Esophagus squamous epithelium (tissue), 5 donors: ENCODE measurements at regions not wholly inside any gene's neighbourhood (a gene's known extent, or its start where the extent isn't known, plus 50 kb on each side); places are given as distances from the start of the nearest gene placed in this dataset.

Source experiments
- DNase-seq: peaks from one replicate; lab custom pipeline; 2025; lab: John Stamatoyannopoulos, UW
- H3K27ac ChIP-seq, 4 donors: fragments of 200-600 bp; sonication (generic); one replicate each; pipeline ENCODE4 v1.5.1; 2016 to 2019; ENCODE audit warnings: mild to moderate bottlenecking in 1 of 4
- H3K27me3 ChIP-seq, 4 donors: fragments of 200-600 bp; sonication (generic); 1 replicate in 3 of 4; 2 replicates in 1 of 4; pipeline versions ENCODE4 v1.5.1 to v1.6.0; 2017 to 2021; ENCODE audit warnings: antibody characterized with exemption in 1 of 4
- H3K36me3 ChIP-seq, 3 donors: fragments of 200-600 bp; sonication (generic); one replicate each; pipeline ENCODE4 v1.5.1; 2016 to 2019
- H3K4me1 ChIP-seq, 3 donors: fragments of 200-600 bp; sonication (generic); one replicate each; pipeline ENCODE4 v1.5.1; 2017 to 2019
- H3K4me3 ChIP-seq, 4 donors: fragments of 200-600 bp; sonication (generic); 1 replicate in 3 of 4; 2 replicates in 1 of 4; pipeline ENCODE4 v1.5.1; 2016 to 2019; ENCODE audit warnings: mild to moderate bottlenecking in 2 of 4, moderate library complexity in 1 of 4
- H3K9me3 ChIP-seq, 3 donors: fragments of 200-600 bp; sonication (generic); one replicate each; pipeline ENCODE4 v1.5.1; 2016 to 2019
- CTCF ChIP-seq, 6 experiments: fragments of 450-650 bp in 4 of 6; fragments of 200-600 bp in 2 of 6; sonication (generic) in 2 of 6; IDR thresholded peaks; one replicate each; pipeline ENCODE4 v1.5.1; 2016 to 2019; ENCODE audit warnings: antibody characterized with exemption in 6 of 6, mild to moderate bottlenecking in 4 of 6, moderate library complexity in 4 of 6
- POLR2A ChIP-seq, 4 donors: fragments of 450-650 bp; IDR thresholded peaks; one replicate each; pipeline ENCODE4 v1.6.1; 2017; ENCODE audit warnings: antibody characterized with exemption in 4 of 4, mild to moderate bottlenecking in 4 of 4, moderate library complexity in 3 of 4
- WGBS, 2 donors: methylation state at CpG; one replicate each; pipeline ENCODE4 v1.1.5; 2018; 5-methylcytosine and 5-hydroxymethylcytosine counted together
- intact Hi-C: fragments of 100-400 bp; cut with DNase I; formaldehyde crosslinking; loops from one replicate; pipeline ENCODE4 v1.15.0; 2022
- donor health status: DM: yes; HTN: yes; CAD: no.

GRCh38 chr5:171688696-171689495, 96.7 kb upstream of the SMIM23 start:
- H3K27me3 ChIP-seq = no peaks in the 10 kb centered on the region
- no peak overlapping the region for H3K4me3 ChIP-seq
- H3K36me3 ChIP-seq = no peaks in the 10 kb centered on the region
- intact Hi-C loops = no loop called here
- H3K4me1 ChIP-seq = no peaks in the 10 kb centered on the region
- H3K9me3 ChIP-seq = no peaks in the 10 kb centered on the region
- 83 to 85% methylated on average over 3 to 6 of the region's 11 CpGs for WGBS, 2 donors
- H3K27ac ChIP-seq = no peak overlapping the region
- TF ChIP-seq POLR2A (IDR thresholded peaks at IDR 0.05) = no peak
- TF ChIP-seq CTCF (IDR thresholded peaks at IDR 0.05) = no peak
- DNase-seq = no peak

DNA sequence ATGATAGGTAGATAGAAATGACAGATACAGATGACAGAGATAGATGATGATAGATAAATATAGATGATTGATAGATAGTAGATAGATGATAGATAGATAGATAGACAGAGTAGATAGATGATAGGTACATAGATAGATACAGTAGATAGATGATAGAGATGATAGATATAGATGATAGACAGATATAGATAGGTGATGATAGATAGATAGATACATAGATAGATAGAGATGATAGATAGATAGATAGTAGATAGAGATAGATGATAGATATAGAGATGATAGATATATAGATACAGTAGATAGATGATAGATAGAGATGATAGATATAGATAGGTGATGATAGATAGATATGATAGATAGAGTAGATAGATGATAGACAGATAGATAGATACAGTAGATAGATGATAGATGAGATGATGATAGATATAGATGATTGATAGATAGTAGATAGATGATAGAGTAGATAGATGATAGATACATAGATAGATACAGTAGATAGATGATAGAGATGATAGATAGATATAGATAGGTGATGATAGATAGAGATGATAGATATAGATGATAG, 95.7 kb upstream of the SMIM23 start:
- Histone ChIP-seq H3K4me3 (no peak overlapping the region), H3K9me3 (no peaks in the 10 kb centered on the region), H3K4me1 (no peaks in the 10 kb centered on the region), H3K36me3 (no peaks in the 10 kb centered on the region), H3K27ac (no peak overlapping the region), H3K27me3 (peaks cover 0 to 2% (median 0%) of the 10 kb centered on the region in 4 donors)
- intact Hi-C loops = no loop called here
- no peak for DNase-seq
- no peak for TF ChIP-seq POLR2A (IDR thresholded peaks at IDR 0.05)
- TF ChIP-seq CTCF (IDR thresholded peaks at IDR 0.05) = no peak

- no peak for DNase-seq
- Histone ChIP-seq H3K27me3 (peaks cover 0 to 5% (median 0%) of the 10 kb centered on the region in 4 donors), H3K4me3 (no peak overlapping the region), H3K27ac (no peak overlapping the region), H3K36me3 (no peaks in the 10 kb centered on the region), H3K4me1 (no peaks in the 10 kb centered on the region), H3K9me3 (no peaks in the 10 kb centered on the region)
- WGBS, 2 donors = 72 to 77% methylated on average over 3 of the region's 3 CpGs
- no peak for TF ChIP-seq CTCF (IDR thresholded peaks at IDR 0.05)
- TF ChIP-seq POLR2A (IDR thresholded peaks at IDR 0.05) = no peak
- intact Hi-C loops = no loop called here
Measured at GRCh38 chr5:171692107-171692506, 93.5 kb upstream of the SMIM23 start.

- Histone ChIP-seq H3K27me3 (peaks cover 0 to 5% (median 0%) of the 10 kb centered on the region in 4 donors), H3K4me1 (no peaks in the 10 kb centered on the region), H3K9me3 (no peaks in the 10 kb centered on the region), H3K36me3 (no peaks in the 10 kb centered on the region), H3K4me3 (no peak overlapping the region), H3K27ac (no peak overlapping the region)
- intact Hi-C loops = no loop called here
- no peak for TF ChIP-seq CTCF (IDR thresholded peaks at IDR 0.05)
- TF ChIP-seq POLR2A (IDR thresholded peaks at IDR 0.05) = no peak
- DNase-seq = no peak
- WGBS, 2 donors = 78 to 88% methylated on average over 4 of the region's 4 CpGs
Measured at GRCh38 chr5:171692936-171693335, 92.7 kb upstream of the SMIM23 start.

DNA sequence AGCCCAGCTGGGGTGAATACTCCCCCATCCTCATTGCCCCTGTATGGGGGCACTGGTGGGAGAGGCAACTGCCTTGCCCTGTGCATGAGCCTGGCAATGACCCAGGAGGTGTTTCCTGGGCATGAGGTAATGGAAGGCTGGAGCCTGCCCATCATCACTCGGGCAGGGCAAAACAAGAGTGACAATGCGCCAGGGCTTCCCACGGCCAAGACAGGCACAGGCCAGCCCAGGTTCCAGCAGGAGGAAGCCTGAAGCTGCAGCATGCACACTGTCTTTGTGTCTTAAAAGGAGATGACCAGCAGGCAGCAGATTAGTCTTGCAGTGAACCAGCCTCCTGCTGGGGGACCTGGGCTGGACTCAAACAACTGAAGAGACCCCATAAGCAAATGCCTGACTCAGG, 92.2 kb upstream of the SMIM23 start:
- no peaks in the 10 kb centered on the region for H3K4me1 ChIP-seq
- DNase-seq = no peak
- H3K27me3 ChIP-seq = peaks cover 0 to 5% (median 0%) of the 10 kb centered on the region in 4 donors
- no peaks in the 10 kb centered on the region for H3K9me3 ChIP-seq
- intact Hi-C loops = no loop called here
- H3K27ac ChIP-seq = no peak overlapping the region
- WGBS, 2 donors = no CpG with 5 or more reads among the region's 3 CpGs
- TF ChIP-seq CTCF (IDR thresholded peaks at IDR 0.05) (no peak), POLR2A (IDR thresholded peaks at IDR 0.05) (no peak)
- H3K4me3 ChIP-seq = no peak overlapping the region
- H3K36me3 ChIP-seq = no peaks in the 10 kb centered on the region
